Endothelial cell of umbilical vein (primary cell): ENCODE measurements at regions not wholly inside any gene's neighbourhood (a gene's known extent, or its start where the extent isn't known, plus 50 kb on each side); places are given as distances from the start of the nearest gene placed in this dataset.

Source experiments
- CTCF ChIP-seq, 2 donors: IDR thresholded peaks; 1 replicate in 1 of 2; 2 replicates in 1 of 2; pipeline ENCODE4 v1.5.1; 2011; ENCODE audit warnings: low read length in 2 of 2, mild to moderate bottlenecking in 2 of 2, moderate library complexity in 2 of 2, control low read depth in 1 of 2, inconsistent platforms in 1 of 2, low read depth in 1 of 2; ENCODE audit not compliant: insufficient read depth in 1 of 2; ENCODE audit errors: extremely low read depth in 1 of 2
- EZH2 ChIP-seq: IDR thresholded peaks from 2 replicates; pipeline ENCODE4 v1.6.1; 2012; ENCODE audit warnings: borderline replicate concordance, low read depth, mild to moderate bottlenecking, moderate library complexity, low read length, inconsistent platforms; ENCODE audit not compliant: severe bottlenecking
- FOS ChIP-seq: IDR thresholded peaks from 2 replicates; pipeline ENCODE4 v1.6.1; 2011; ENCODE audit warnings: mild to moderate bottlenecking, low read length, moderate library complexity, borderline replicate concordance; ENCODE audit not compliant: insufficient read depth
- POLR2A ChIP-seq: IDR thresholded peaks from 2 replicates; pipeline ENCODE4 v1.6.1; 2012; ENCODE audit warnings: low read depth, mild to moderate bottlenecking, control low read depth, low read length

GRCh38 chr2:41981417-41981816 lies 66.4 kb upstream of the PKDCC start:
- TF ChIP-seq FOS (no peak), CTCF (IDR thresholded peaks at IDR 0.05; ENCODE audit: extremely low read depth in 1 of 2, insufficient read depth in 1 of 2, low read depth in 1 of 2, low read length in 2 of 2) (no peak), POLR2A (no peak), EZH2 (no peak)
